ENCODE measurements at regions not wholly inside any gene's neighbourhood (a gene's known extent, or its start where the extent isn't known, plus 50 kb on each side); places are given as distances from the start of the nearest gene placed in this dataset.

DNA sequence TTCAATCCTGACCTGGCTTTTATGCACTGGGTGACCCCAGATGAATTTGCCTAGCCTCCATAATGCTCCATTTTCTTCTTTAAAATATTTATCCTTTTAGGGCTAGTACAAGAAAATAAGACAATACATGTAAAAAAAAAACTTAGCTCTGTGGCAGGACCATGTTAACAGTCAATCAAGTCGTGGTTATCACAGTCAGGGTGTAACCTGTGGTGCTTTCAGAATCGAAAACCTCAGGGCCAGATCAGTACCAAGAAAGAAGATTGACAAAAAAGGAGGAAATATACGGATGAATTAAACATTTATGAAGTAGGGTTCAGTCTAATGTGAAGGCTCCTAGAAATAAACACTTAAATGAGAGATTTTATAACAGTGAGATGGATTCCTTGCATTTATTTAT lies 347.2 kb upstream of the MAF start:
- TF ChIP-seq, protein P1, sequence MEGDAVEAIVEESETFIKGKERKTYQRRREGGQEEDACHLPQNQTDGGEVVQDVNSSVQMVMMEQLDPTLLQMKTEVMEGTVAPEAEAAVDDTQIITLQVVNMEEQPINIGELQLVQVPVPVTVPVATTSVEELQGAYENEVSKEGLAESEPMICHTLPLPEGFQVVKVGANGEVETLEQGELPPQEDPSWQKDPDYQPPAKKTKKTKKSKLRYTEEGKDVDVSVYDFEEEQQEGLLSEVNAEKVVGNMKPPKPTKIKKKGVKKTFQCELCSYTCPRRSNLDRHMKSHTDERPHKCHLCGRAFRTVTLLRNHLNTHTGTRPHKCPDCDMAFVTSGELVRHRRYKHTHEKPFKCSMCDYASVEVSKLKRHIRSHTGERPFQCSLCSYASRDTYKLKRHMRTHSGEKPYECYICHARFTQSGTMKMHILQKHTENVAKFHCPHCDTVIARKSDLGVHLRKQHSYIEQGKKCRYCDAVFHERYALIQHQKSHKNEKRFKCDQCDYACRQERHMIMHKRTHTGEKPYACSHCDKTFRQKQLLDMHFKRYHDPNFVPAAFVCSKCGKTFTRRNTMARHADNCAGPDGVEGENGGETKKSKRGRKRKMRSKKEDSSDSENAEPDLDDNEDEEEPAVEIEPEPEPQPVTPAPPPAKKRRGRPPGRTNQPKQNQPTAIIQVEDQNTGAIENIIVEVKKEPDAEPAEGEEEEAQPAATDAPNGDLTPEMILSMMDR (IDR thresholded peaks at IDR 0.05): no peak
- no peak for TF ChIP-seq POLR2A (IDR thresholded peaks at IDR 0.05)

Measured in right lobe of liver (tissue), 4 donors.